SH-SY5Y (cell line): ENCODE measurements at regions not wholly inside any gene's neighbourhood (a gene's known extent, or its start where the extent isn't known, plus 50 kb on each side); places are given as distances from the start of the nearest gene placed in this dataset.

Experiments
- GATA2 ChIP-seq: IDR thresholded peaks from 2 replicates; pipeline ENCODE4 v1.6.1; 2011; ENCODE audit warnings: mild to moderate bottlenecking, low read depth, low read length
- GATA3 ChIP-seq: IDR thresholded peaks from 2 replicates; pipeline ENCODE4 v1.6.1; 2011; ENCODE audit warnings: low read depth, mild to moderate bottlenecking, low read length, moderate library complexity

- no peak for TF ChIP-seq GATA2
- no peak for TF ChIP-seq GATA3
Measured at GRCh38 chrX:39564751-39565150, 533.0 kb downstream of the BCOR start.
